Lower leg skin (tissue), 4 donors: ENCODE measurements at regions not wholly inside any gene's neighbourhood (a gene's known extent, or its start where the extent isn't known, plus 50 kb on each side); places are given as distances from the start of the nearest gene placed in this dataset.
A peak's percentile ranks its signal among the peaks of the same experiment; 100 is the strongest.
"Not testable (repeated sequence)": the region's sequence is repeated elsewhere in the genome, so short reads cannot be mapped to it uniquely, and the experiment has no call there.

Source experiments
- DNase-seq, 2 donors: peaks; one replicate each; pipeline ENCODE4 v3.0.0-alpha.2; 2019; ENCODE audit warnings: low spot score in 2 of 2
- H3K4me3 ChIP-seq: fragments of 200-600 bp; sonication (generic); 2 replicates; pipeline ENCODE4 v1.5.1; 2017; ENCODE audit warnings: mild to moderate bottlenecking, low read depth; ENCODE audit not compliant: poor library complexity, severe bottlenecking
- CTCF ChIP-seq, 3 donors: fragments of 450-650 bp; IDR thresholded peaks; one replicate each; pipeline ENCODE4 v1.5.1; 2016; ENCODE audit warnings: antibody characterized with exemption in 3 of 3, mild to moderate bottlenecking in 3 of 3, moderate library complexity in 2 of 3
- POLR2A ChIP-seq, 2 donors: fragments of 450-650 bp; IDR thresholded peaks; one replicate each; pipeline ENCODE4 v1.6.1; 2016 to 2017; ENCODE audit warnings: antibody characterized with exemption in 2 of 2, mild to moderate bottlenecking in 1 of 2, moderate library complexity in 1 of 2
- WGBS, 2 donors: methylation state at CpG; one replicate each; pipeline ENCODE4 v1.1.5; 2018; 5-methylcytosine and 5-hydroxymethylcytosine counted together
- intact Hi-C: fragments of 100-400 bp; cut with DNase I; formaldehyde crosslinking; loops from one replicate; pipeline ENCODE4 v1.15.0; 2023; ENCODE audit warnings: low total_unique reads

GRCh38 chr20:52429029-52429428, 237.4 kb upstream of the ZFP64 start:
- intact Hi-C loops: no loop called here
- 95 to 97% methylated on average over 1 of the region's 1 CpG for WGBS, 2 donors
- no peak overlapping the region for H3K4me3 ChIP-seq
- TF ChIP-seq CTCF (IDR thresholded peaks at IDR 0.05): no peak
- no peak for TF ChIP-seq POLR2A (IDR thresholded peaks at IDR 0.05)
- DNase-seq: no peak

GRCh38 chr20:52427960-52428359, 236.4 kb upstream of the ZFP64 start:
- TF ChIP-seq CTCF (IDR thresholded peaks at IDR 0.05): no peak
- TF ChIP-seq POLR2A (IDR thresholded peaks at IDR 0.05): no peak
- no peak for DNase-seq
- no peak overlapping the region for H3K4me3 ChIP-seq
- WGBS, 2 donors: 91 to 100% methylated on average over 2 of the region's 2 CpGs
- intact Hi-C loops: no loop called here

GRCh38 chr20:52426856-52427255, 235.3 kb upstream of the ZFP64 start:
- no peak for DNase-seq
- H3K4me3 ChIP-seq: no peak overlapping the region
- intact Hi-C loops: no loop called here
- 32 to 48% methylated on average over 2 of the region's 2 CpGs for WGBS, 2 donors
- no peak for TF ChIP-seq POLR2A (IDR thresholded peaks at IDR 0.05)
- no peak for TF ChIP-seq CTCF (IDR thresholded peaks at IDR 0.05)

- DNase-seq: no peak
- intact Hi-C loops: no loop called here
- TF ChIP-seq POLR2A (IDR thresholded peaks at IDR 0.05) (no peak), CTCF (IDR thresholded peaks at IDR 0.05) (no peak)
- no peak overlapping the region for H3K4me3 ChIP-seq
- whole genome bisulfite sequencing, 2 donors: 50 to 52% methylated on average over 5 of the region's 5 CpGs
Measured at GRCh38 chr20:52425701-52426100, 234.1 kb upstream of the ZFP64 start.

- intact Hi-C loops: no loop called here
- TF ChIP-seq POLR2A (IDR thresholded peaks at IDR 0.05) (no peak), CTCF (IDR thresholded peaks at IDR 0.05) (no peak)
- no peak overlapping the region for H3K4me3 ChIP-seq
- 31 to 33% methylated on average over 9 of the region's 9 CpGs for WGBS, 2 donors
- DNase-seq: peak in 1 of 2 donors; percentile 27
Measured at GRCh38 chr20:52425253-52425652, 233.7 kb upstream of the ZFP64 start.

- intact Hi-C loops, H3K4me3 ChIP-seq, DNase-seq: not testable (repeated sequence)
- WGBS, 2 donors: 78 to 87% methylated on average over 6 of the region's 6 CpGs
Measured at GRCh38 chr20:52424357-52424942, 232.9 kb upstream of the ZFP64 start.

GRCh38 chr20:52423536-52424140, 232.1 kb upstream of the ZFP64 start:
- H3K4me3 ChIP-seq, intact Hi-C loops, DNase-seq: not testable (repeated sequence)
- 70 to 77% methylated on average over 4 of the region's 4 CpGs for WGBS, 2 donors
